ENCODE measurements at regions not wholly inside any gene's neighbourhood (a gene's known extent, or its start where the extent isn't known, plus 50 kb on each side); places are given as distances from the start of the nearest gene placed in this dataset.

DNA sequence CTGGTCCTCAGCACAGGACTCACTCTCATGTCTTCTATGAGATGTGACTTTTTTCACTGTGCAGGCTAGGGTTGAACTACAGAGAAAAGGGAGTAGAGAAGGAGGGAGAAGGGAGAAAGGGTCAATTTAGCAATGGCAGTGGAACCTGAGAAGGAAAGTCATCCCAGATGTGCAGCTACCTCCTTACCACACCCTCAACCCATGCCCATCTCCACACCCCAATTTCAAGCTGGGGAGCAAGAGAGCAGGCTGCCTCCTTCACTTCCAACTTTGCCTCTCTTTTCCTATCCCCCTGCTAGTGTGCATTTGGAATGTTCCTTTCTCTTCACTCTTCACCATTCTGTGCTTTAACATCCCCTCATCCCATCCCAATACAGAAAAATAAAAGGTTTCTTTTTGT, 163.5 kb upstream of the MAP3K1 start:
- TF ChIP-seq, protein P1, sequence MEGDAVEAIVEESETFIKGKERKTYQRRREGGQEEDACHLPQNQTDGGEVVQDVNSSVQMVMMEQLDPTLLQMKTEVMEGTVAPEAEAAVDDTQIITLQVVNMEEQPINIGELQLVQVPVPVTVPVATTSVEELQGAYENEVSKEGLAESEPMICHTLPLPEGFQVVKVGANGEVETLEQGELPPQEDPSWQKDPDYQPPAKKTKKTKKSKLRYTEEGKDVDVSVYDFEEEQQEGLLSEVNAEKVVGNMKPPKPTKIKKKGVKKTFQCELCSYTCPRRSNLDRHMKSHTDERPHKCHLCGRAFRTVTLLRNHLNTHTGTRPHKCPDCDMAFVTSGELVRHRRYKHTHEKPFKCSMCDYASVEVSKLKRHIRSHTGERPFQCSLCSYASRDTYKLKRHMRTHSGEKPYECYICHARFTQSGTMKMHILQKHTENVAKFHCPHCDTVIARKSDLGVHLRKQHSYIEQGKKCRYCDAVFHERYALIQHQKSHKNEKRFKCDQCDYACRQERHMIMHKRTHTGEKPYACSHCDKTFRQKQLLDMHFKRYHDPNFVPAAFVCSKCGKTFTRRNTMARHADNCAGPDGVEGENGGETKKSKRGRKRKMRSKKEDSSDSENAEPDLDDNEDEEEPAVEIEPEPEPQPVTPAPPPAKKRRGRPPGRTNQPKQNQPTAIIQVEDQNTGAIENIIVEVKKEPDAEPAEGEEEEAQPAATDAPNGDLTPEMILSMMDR (conservative IDR thresholded peaks at IDR 0.05 in 1 of 2, IDR thresholded peaks at IDR 0.05 in 1 of 2; ENCODE audit: low read depth in 1 of 2, low read length in 2 of 2), result no peak
- no peak for TF ChIP-seq EZH2 (IDR thresholded peaks at IDR 0.05; ENCODE audit: low read length, missing control alignments)

All from fibroblast of lung (primary cell).